ENCODE measurements at regions not wholly inside any gene's neighbourhood (a gene's known extent, or its start where the extent isn't known, plus 50 kb on each side); places are given as distances from the start of the nearest gene placed in this dataset.

DNA sequence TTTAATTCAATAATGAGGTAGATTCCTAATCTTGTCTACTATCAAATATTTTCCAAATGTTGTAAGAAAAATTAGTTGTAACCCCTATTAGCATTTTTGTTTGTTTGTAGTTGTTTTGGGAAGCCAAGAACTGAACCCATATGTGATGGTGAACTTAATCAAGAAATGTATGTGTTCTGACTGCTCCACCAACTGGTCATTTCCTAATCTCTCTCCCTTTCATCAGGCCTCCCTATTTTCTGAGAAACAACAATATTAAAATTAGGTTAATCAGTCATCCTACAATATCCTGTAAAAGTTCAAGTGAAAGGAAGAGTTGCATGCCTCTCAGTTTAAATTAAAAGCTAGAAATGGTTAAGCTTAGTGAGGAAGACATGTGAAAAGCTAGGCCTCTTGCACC, 504.0 kb downstream of the EPHA4 start:
- intact Hi-C loops (cut with DNase I), result no loop called here
- Histone ChIP-seq H3K4me3 (no peak overlapping the region), H3K4me1 (no peaks in the 10 kb centered on the region), H3K36me3 (replicated peaks in 1 of 2; ENCODE audit: insufficient read depth in 1 of 2, low read depth in 2 of 2) (no peaks in the 10 kb centered on the region), H3K27me3 (no peaks in the 10 kb centered on the region), H3K9me3 (peaks cover 0 to 8% (median 0%) of the 10 kb centered on the region in 3 donors), H3K27ac (no peak overlapping the region)
- ATAC-seq (no peak), DNase-seq (no peak)
- no peak for TF ChIP-seq POLR2A (IDR thresholded peaks at IDR 0.05)
- TF ChIP-seq, protein P1, sequence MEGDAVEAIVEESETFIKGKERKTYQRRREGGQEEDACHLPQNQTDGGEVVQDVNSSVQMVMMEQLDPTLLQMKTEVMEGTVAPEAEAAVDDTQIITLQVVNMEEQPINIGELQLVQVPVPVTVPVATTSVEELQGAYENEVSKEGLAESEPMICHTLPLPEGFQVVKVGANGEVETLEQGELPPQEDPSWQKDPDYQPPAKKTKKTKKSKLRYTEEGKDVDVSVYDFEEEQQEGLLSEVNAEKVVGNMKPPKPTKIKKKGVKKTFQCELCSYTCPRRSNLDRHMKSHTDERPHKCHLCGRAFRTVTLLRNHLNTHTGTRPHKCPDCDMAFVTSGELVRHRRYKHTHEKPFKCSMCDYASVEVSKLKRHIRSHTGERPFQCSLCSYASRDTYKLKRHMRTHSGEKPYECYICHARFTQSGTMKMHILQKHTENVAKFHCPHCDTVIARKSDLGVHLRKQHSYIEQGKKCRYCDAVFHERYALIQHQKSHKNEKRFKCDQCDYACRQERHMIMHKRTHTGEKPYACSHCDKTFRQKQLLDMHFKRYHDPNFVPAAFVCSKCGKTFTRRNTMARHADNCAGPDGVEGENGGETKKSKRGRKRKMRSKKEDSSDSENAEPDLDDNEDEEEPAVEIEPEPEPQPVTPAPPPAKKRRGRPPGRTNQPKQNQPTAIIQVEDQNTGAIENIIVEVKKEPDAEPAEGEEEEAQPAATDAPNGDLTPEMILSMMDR (IDR thresholded peaks at IDR 0.05), result no peak

DNA sequence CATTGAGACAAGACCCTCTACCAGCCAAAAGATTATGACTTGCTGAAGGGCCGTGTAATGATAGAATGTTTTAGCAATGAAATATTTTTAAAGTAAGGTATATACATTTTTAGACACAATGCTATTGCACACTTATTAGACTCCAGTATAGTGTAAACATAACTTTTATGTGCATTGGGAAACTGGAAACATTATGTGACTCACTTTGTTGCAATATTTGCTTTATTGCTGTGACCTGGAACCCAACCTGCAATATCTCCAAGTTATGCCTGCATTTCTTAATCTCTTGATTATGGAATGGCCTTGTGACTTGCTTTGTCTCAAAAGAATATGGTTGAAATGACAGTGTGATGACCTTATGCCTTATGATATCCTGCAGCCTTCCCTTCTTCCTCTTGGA, 502.0 kb downstream of the EPHA4 start:
- Histone ChIP-seq H3K4me1 (no peaks in the 10 kb centered on the region), H3K27ac (no peak overlapping the region), H3K36me3 (replicated peaks in 1 of 2; ENCODE audit: insufficient read depth in 1 of 2, low read depth in 2 of 2) (no peaks in the 10 kb centered on the region), H3K27me3 (no peaks in the 10 kb centered on the region), H3K9me3 (peaks cover 0 to 8% (median 0%) of the 10 kb centered on the region in 3 donors), H3K4me3 (no peak overlapping the region)
- no peak for ATAC-seq
- WGBS, 2 donors, result 76 to 85% methylated on average over 1 of the region's 1 CpG
- intact Hi-C loops (cut with DNase I), result no loop called here
- DNase-seq, result no peak
- TF ChIP-seq POLR2A (IDR thresholded peaks at IDR 0.05), result no peak
- TF ChIP-seq, protein P1 (IDR thresholded peaks at IDR 0.05), result no peak

DNA sequence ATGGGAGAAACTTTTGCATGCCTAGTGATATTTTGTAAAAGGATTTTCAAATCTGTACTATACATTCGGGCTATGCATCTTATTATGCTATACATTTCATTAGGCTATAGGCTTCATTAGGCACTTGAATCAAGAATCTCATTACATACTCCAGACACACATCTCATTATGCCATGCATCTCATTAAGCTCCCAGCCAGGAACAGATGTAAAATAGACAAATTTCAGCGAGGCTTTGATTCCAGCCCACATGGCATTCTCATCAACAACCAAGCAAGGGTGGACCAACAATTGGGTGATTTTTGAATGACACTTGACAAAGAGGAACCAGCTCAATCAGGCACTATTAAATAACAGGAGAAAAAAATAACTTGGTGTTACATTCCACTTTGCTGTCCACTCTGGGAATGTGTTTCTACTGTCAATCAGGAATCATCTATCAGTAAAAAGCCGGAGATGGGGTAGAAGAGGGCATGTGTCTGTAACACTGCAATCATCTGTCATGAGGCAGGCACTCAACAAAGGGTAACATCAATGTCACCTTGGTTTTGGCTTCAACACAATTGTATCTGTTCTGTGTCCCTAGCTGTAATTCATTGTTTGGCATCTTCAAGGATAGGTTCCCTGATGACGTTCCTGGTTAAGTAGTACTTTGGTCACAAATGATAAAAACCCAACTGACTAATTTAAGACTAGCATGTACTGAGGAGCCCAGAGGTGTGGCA, 498.6 kb downstream of the EPHA4 start:
- peaks cover 0 to 8% (median 0%) of the 10 kb centered on the region in 3 donors for H3K9me3 ChIP-seq
- no peak for ATAC-seq

DNA sequence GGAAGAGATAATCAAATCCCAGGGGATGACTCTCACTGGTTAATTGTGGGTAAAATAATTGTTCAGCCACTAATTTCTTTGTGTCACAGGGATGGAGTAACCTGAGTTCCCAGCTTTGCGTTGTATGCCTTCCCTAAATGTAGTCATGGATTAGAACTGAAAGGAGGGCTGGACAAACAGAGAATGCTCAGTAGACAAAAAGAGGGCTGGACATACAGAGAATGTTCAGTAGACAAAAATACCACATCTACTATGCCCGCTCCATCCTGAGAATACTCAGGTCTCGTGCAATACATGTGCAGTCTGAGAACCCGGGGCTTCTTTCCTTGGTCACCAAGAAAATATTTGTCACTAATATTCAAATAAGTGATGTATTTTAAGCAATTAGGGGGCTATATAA, 497.9 kb downstream of the EPHA4 start:
- Histone ChIP-seq H3K9me3 (peaks cover 0 to 8% (median 0%) of the 10 kb centered on the region in 3 donors), H3K27ac (no peak overlapping the region)

More for the DNA sequence above, 498.6 kb downstream of the EPHA4 start:
- WGBS, 2 donors, result 61 to 75% methylated on average over 4 of the region's 4 CpGs
- H3K4me3 ChIP-seq, result no peak overlapping the region
- H3K4me1 ChIP-seq, result no peaks in the 10 kb centered on the region
- H3K27ac ChIP-seq, result no peak overlapping the region
- H3K27me3 ChIP-seq, result no peaks in the 10 kb centered on the region
- no peak for DNase-seq
- H3K36me3 ChIP-seq (replicated peaks in 1 of 2; ENCODE audit: insufficient read depth in 1 of 2, low read depth in 2 of 2), result no peaks in the 10 kb centered on the region
- no peak for TF ChIP-seq POLR2A (IDR thresholded peaks at IDR 0.05)
- TF ChIP-seq, protein P1 (IDR thresholded peaks at IDR 0.05), result no peak
- intact Hi-C loops (cut with DNase I), result no loop called here

More for the DNA sequence above, 497.9 kb downstream of the EPHA4 start:
- DNase-seq (no peak), ATAC-seq (no peak)
- intact Hi-C loops (cut with DNase I), result no loop called here
- WGBS, 2 donors, result 74 to 91% methylated on average over 4 of the region's 4 CpGs
- no peak for TF ChIP-seq POLR2A (IDR thresholded peaks at IDR 0.05)
- TF ChIP-seq, protein P1 (IDR thresholded peaks at IDR 0.05), result no peak
- H3K4me3 ChIP-seq, result no peak overlapping the region
- no peaks in the 10 kb centered on the region for H3K36me3 ChIP-seq (replicated peaks in 1 of 2; ENCODE audit: insufficient read depth in 1 of 2, low read depth in 2 of 2)
- no peaks in the 10 kb centered on the region for H3K4me1 ChIP-seq
- no peaks in the 10 kb centered on the region for H3K27me3 ChIP-seq

Measured in body of pancreas (tissue), 4 donors.